Epidermal melanocyte (primary cell): ENCODE measurements at regions not wholly inside any gene's neighbourhood (a gene's known extent, or its start where the extent isn't known, plus 50 kb on each side); places are given as distances from the start of the nearest gene placed in this dataset.
"Not testable (repeated sequence)": the region's sequence is repeated elsewhere in the genome, so short reads cannot be mapped to it uniquely, and the experiment has no call there.

Source experiments
- DNase-seq: peaks from one replicate; pipeline ENCODE4 v3.0.0; 2011; ENCODE audit warnings: low spot score; ENCODE audit not compliant: insufficient read length

DNA sequence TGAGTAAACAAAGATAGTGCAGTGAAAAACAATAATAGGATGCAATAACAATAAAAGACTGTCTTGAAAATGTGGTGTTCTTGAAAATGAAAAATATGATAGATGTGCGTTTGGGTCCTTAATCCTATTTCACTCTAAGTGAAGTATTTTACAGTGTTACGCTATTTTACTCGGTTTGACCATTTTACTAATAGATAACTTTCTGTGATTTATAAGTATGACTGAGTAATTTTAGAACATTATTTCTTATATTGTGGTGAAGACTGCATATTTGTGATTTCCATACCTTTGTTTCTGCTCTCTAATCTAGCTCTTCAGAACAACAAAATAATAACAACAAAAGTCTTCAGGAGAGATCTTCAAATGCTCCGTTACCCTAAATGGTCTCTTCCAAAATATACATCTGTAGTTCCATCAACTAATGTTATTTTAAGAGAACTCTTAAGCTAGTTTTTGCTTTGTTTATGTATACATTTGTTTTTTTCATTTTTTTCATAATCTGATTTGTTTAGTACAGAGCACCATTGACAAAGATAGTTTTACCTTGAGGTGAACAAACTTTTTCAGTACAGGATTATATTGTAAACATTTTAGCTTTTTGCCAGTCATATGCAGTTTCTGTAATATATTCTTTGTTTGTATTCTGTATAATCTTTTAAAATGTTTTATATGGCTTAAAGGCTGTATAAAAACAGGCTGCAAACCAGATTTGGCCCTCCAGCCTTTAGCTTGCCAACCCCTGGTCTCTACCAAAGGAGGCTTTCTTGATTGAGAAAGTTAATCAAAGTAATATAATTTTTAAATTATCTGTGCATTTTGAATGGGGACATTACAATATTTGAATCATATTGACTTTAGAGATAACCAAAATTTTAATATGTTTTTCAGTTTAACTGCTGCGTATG lies 1572.7 kb upstream of the PRR20A start:
- DNase-seq, result no peak

DNA sequence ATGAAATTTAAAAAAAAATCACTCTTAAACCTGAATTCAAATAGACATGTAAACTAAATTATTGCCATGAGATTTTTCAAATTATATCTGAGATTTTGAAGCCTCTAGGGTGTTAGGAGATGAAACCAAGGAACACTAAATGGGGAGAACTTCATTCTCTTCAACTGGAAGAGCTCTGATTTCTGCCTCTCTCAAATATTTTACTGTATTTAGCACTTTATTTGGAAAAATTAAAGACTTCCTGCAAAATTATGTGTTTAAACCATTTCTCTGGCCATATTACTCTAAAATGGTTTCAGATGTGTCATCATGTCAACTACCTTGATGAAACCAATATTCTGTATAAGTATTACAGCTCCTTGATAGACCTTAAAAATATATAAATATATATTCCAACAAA lies 1571.6 kb upstream of the PRR20A start:
- DNase-seq, result no peak

DNA sequence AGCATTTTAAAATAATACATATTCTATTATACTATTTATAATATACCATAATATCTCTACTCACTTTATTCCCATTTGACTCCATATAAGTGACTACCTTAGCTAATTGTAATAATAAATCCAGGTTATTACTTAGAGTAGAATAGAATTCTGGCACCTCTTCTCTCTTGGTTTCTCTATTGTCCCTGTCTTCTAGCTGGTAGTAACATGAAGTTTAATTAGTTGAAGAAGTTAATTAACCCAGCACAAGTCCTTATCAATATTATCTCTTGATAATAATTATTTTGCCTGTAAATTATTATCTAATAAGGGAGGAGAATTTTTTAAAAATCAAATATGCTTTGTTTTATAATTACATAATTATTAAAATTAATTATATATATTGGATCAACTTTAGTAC lies 1571.2 kb upstream of the PRR20A start:
- no peak for DNase-seq

DNA sequence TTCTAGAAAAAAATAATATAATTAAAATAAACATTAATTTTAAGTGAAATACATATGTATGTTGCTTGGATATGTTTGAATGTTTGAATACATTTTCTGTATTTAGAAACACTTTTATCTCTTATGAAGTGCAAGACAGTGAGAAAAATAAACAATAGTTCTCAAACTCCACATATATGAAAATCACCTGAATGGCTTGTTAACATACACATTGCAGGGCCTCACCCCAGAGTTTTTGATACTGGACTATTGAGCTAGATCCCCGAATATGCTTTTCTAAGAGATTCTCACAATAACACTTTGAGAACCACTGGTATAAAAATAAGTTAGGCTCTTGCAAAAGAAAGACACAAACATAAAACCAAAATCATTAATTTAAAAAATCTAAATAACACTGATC lies 1570.3 kb upstream of the PRR20A start:
- DNase-seq, result no peak

DNA sequence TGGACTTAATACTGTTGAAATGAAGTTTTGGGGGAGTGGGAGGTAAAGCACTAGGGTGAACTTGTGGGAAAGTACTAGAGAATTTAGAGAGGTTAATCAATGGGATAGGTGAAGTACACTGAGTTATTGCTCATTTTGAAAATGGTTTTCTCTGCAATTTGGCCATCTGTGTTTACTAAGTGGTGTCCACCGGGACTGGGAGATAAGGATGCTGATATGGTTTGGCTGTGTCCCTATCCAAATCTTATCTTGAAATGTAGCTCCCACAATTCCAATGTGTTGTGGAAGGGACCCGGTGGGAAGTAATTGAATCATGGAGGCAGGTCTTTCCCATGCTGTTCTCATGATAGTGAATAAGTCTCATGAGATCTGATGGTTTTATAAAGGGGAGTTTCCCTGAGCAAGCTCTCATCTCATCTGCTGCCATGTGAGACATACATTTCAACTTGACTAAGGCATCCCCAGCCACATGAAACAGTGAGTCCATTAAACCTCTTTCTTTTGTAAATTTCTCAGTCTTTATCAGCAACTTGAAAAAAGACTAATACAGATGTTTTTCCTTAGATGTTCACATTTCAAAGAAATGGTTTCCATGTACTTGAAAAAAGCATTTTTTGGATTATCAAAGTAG lies 1569.4 kb upstream of the PRR20A start:
- DNase-seq, result no peak

DNA sequence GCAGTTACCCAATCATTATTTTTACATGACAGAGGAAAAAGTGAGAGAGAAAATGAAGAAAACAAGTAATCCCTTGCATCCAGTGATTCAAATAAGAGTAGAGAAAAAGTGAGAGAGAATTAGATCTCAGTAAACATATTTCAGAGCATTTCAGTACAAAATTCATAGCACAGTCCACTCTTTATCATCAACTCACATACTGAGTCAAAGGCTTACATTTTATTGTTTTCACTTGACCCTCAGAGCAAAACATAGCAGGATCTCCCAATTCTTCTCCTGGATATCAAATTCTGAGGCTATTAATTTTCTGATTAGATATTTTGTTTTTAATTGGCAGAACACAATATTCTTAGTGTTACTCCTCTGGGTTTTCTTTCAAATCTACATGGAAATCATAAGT lies 1568.3 kb upstream of the PRR20A start:
- DNase-seq, result no peak

DNA sequence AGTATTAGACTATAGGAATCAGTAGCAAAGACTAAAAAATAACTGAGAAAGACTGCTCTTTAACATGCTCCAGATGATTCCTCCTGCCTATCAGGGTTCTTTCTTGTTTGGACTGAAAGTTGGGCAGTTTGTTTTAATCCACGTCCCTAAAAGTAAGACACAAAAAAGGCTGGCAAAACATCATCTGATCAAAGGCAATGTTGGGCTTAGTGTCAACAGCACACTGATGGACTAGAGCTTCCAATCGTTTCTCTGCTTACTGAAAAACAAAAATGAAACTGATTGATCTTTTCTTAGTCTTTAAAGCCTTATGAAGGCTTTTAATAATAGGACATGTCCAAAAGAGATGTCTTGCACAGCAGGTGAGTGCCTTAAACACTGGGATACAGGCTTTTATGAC lies 1567.9 kb upstream of the PRR20A start:
- DNase-seq, result no peak

DNA sequence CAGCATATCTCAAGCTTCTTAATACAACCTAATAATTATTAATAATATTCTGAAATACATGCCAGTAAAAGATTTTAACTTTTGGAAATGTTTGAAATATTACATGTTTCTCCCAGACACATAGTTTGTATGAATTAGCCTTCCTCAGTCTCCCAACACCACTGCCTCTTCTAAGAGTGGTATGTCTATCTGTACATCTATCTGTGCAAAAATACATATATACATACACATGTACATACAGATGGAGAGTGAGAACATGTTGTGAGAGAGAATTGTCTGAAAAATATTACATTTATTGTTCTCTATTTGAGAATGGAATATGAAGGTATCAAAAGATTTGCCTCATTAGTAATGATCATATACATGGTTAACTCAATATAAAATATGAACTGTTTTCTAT lies 1567.2 kb upstream of the PRR20A start:
- no peak for DNase-seq

DNA sequence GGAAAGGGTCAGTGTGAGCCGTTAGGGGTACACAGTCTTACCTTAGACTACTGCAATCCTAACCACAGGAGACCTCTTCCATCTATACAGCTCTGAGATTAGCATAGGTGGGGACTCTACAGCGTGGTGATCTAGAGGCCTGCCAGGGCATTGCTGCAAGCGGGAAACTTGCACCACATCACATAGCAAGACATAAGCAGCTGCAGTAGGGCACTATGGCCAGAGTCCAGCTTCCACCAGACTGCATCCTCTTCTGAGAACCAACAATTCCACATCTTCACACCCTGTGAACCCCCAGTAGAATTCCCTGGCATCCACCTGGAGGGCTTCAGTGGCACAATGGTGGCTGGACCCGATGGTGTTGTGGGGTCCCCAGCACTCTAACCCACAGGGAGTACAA lies 1564.3 kb upstream of the PRR20A start:
- DNase-seq, result no peak

DNA sequence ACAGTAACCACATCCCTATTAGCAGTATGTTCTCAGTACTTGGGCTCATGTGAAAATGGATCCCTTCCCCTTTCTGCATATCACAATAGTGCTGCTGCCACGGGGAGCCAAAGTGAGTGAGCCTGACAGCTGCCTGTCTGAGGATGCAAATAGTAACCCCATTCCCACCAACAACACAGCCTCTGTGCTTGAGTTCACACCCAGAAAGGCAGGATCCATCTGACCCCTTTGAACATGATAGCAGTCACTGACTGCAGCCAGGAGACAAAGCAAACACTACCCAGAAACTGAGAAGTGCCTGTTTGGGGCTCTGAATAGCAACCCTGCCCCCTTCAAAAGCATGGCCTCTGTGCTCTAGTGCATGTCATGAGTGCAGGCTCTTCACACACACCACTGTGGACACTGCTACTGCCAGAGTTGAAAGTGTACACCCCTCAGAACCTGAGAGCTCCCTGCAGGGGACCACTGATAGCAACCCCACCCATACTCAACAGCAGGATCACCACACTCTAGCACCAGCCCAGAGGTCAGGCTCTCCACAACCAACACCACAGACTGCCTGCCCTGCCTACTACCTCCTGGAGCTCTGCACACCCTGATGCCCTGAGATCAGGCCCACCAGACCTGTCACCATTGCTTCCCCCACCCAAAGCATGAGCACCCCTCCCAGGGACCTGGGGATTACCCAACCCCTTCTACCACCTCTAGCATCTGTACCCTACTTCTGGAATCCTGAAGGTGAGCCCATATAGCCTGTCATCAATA lies 1563.5 kb upstream of the PRR20A start:
- DNase-seq, result no peak

DNA sequence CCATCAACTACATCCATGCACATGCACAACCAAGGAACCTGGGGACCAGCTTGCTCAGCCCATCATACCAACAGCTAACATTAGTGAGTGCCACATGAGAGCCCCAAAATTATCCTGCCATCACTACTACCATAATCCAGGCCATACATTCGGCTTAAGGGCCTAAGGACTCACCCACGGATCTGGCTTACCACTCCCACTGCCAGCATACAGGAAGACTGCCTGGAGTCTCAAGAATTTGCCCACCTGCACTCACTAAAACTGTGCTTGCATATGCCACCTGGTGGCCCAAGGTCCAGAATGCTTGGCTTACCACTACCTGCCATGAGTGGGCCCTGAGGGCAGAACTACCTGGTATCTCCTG lies 1562.9 kb upstream of the PRR20A start:
- DNase-seq, result no peak

DNA sequence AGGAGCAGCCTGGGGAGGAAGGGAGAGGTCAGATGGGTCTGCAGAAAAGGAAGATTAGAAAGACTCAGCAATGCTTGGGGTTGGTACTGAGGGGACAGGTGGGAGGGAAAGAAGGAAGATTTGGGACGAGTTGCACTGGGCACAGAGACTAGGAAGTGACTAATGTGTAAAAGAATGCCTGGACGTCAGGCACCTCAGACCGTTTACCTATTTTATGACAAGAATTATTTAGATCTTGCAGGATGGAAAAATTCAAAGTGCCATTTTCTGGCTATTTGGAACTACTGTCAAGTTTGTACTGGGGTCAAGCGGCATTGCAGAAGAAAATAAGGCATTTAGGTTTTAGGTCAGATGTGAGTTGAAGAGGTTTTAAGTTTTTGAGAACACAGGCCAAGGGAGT lies 1558.4 kb upstream of the PRR20A start:
- DNase-seq, result not testable (repeated sequence)

DNA sequence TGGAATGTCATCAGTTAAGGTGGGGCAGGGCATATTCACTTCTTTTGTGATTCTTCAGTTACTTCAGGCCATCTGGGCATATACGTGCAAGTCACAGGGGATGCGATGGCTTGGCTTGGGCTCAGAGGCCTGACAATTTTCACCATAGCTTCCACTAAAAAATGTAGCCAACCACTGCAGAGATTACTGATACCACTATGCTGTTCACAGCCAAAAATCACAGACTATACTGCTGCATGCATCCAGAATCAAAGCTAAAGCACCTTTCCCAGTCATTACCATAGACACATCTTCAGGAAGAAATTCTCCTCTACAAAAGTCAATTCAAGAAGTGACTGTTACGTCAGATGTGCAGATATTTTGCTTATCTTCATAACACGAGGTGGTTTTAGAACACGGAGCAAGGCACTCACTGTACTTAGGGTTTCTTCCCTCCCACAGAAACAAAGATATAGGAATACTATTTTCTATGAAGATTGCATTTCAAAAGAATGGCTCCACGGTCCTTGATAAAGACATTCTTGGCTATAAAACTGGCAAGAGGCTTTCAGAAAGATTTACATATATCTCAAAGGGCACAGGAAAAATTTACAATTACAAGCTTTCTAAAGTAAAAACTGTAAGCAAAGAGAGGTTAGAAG lies 1556.6 kb upstream of the PRR20A start:
- DNase-seq, result no peak

DNA sequence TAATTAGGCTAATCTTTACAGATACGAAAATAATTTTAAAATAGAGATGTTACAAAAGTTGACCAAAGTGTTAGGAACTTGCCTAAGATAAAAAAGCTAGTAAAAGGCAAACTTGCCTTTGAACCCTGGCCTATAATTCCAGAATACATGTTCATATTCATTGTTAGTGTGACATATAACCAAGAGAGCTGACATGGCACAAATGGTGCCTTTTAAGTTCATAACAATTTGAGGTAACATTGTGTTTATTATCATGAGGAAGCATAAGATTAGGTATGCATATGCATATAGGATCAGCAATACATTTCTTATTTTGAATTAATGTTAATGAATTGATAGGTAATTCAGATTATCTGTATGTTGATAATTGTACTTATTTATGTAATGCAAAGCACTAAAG lies 1537.9 kb upstream of the PRR20A start:
- DNase-seq, result no peak

DNA sequence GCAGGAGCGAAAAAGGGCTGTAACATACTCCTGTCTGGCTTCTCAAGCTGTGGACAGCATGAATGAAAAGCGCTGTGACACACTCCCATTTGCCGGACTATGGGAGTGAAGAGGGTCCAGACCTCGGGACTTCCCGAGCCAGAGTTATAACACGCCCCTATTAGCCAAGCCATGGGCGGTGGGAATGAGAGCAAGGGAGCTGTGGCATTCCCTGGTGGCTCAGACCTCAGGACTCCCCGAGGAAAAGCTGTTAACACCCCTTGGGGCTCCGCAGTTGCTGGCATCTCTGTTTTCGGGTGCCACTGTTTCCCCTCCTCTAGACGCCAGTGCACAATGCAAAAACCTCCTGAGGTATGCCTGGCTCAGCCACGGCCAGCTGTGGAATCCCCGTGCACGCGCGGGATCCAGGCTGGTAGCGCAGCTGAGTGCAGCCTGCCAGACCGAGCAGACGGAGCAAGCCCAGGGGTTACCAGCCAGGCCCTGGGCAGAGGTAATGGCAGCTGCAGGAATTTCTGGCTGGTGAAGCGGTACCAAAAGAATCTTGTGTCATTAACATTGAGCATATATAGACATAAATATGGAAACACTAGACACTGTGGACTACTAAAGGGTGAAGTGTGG lies 1534.6 kb upstream of the PRR20A start:
- DNase-seq, result no peak

DNA sequence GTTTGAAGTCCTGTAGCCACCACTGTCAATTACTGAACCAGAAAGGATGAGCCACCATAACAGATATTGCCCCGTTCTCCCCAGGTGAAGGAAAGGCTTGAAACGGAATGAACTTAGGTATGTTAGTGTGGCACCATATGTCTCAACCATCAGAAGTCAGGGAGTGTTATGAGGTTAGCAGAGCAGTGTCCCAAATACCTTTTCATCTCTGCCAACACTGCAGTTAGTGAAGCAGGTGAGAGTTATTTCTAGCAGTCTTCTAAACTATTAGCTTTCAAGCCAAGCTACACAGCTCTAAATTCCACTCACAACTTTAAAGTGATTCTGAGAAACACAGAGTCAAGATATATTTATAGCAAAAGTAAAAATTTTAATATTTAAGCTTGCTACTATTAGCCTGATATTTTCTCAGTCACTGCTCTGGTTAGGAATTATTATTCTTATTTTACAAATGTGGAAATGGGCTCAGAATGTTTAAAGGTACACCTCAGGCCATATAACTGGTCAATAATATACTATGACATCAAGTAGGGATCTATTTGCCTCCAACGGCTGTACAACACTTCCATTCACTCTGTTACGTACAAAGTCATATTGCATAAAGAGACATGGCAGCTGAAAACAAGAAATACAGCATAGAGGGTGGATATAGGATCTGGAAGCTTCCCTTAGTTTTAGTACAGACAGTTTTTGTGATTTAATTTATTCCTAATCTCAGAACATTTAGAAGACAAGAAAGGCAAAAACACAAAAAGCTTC lies 1527.1 kb upstream of the PRR20A start:
- DNase-seq, result no peak

DNA sequence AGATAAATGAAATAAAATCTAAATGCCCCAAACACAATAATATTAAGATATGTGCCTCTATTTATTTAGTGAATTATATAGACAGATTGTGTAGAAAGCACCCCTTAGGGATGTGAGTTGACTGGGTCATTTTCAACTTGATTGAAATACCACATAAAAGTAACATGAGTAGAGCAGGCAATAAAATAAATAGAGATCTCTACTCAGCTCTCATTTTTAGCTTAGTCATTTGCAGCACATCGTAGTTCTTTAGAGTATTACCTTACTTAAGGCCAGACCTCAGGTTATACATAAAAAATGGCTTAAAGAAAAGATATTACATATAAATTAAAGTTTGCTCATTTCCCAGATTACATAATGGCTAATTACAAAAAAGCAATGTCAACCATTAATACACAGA lies 1525.6 kb upstream of the PRR20A start:
- DNase-seq, result no peak

DNA sequence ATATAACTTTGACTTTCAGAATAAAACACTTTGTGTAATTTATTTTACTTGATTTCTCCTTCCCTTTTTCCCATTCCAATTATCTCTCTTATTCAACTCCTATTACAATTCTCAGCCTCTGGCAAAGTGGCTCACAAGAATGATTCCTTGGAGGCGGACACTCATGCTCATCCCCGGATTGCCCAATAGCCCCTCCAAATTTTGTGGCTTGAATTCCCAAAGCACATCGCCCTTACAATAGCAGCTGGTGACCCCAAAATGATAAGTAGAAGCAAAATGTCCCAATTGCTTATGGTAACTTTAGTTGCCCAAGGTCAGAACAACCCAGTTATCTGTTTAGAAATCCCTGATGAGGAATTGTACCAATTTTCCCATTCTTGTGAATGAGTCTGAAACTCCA lies 1523.5 kb upstream of the PRR20A start:
- DNase-seq, result no peak

DNA sequence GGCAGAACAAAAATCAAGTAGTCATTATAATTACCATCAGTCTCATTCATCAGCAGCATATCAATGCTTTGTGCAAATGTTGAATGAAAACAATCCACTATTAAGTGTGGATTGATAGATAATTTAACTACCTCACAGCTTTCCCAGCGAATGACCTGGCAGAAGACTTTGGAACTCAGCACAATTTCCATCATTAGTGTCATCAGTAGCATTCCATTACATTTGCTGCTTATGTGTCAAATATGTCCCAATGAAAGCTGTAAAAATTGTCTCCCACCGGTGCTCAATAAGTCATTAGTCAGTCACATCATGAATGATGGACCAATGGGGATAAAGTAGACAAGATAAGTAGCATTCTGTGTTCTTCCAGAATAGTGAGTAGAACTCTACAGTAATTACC lies 1513.5 kb upstream of the PRR20A start:
- no peak for DNase-seq

DNA sequence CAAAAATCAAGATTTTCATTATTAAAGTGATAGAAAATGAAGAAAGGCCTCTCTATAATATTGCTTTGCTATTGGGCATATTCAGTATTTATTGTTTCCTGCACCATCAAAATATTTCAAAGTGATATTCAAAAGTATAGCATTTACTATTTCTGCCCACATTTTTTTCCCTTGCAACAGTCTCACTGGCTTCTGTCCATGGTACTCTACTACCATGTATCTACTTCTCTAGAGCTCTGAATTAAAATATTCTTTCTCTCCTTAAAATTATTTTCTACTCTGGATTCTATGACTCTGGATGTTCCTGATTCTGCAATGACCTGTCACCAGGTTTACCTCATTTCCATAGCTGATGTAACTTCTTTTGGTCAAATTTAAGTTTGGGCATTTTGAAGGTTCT lies 1508.3 kb upstream of the PRR20A start:
- no peak for DNase-seq

DNA sequence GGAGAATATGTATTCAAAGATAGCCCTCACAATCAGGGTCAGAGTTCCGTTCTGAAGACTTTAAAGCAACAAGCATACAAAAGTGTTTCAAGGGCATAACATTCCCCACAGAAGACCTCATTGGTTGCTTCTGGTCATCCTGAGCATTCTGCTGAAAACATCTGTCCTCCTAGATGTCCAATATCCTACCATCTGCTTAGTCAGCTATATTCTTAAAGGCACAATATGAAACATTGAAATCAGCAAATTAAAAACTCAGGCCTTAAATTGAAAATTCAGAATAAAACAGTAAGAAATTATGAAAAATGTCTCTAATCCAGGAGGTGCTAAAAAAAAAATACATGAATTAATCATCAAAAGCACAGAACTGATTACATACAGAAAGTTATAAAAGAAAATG lies 1491.2 kb upstream of the PRR20A start:
- DNase-seq, result no peak
